Spleen (tissue), 7 donors: ENCODE measurements at regions not wholly inside any gene's neighbourhood (a gene's known extent, or its start where the extent isn't known, plus 50 kb on each side); places are given as distances from the start of the nearest gene placed in this dataset.

Experiments
- POLR2A ChIP-seq, 3 donors: fragments of 450-650 bp; IDR thresholded peaks; one replicate each; pipeline ENCODE4 v1.5.1; 2017; ENCODE audit warnings: antibody characterized with exemption in 3 of 3, mild to moderate bottlenecking in 1 of 3
- TF ChIP-seq, protein P1 (sequence below), 11 experiments: fragments of 200-600 bp in 7 of 11; fragments of 450-650 bp in 4 of 11; sonication (generic) in 4 of 11; IDR thresholded peaks in 8 of 11; conservative IDR thresholded peaks in 3 of 11; 1 replicate in 7 of 11; 2 replicates in 4 of 11; pipeline versions ENCODE4 v1.4.0 to v1.8.0; 2016 to 2021; ENCODE audit warnings: antibody characterized with exemption in 11 of 11, inconsistent platforms in 4 of 11, mild to moderate bottlenecking in 1 of 11
- donor health status: DM: no; HTN: no; CAD: no; lungs with moderate emphysema.
- donor health status: DM: no; HTN: no; CAD: no.
- donor health status: DM: no; HTN: no; CAD: no.

DNA sequence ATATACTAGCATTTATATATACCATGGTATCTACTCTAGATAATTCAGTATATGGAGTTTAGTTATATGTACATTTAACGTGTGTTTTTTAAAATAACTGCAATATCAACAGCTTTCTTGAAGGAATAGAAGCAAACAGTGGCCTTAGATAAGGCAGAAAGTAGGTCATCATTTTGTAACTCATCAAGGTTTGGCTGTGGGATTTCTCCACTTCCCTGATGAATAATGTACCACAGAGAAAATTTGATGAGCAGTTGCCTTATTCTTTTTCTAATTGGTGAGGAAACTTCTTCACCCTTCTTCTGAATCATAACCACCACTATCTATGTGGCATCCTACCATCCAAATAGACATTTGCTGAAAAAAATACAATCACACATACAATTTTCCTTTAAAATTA is 590.2 kb upstream of the SPRY2 start:
- no peak for TF ChIP-seq POLR2A (IDR thresholded peaks at IDR 0.05)
- TF ChIP-seq, protein P1, sequence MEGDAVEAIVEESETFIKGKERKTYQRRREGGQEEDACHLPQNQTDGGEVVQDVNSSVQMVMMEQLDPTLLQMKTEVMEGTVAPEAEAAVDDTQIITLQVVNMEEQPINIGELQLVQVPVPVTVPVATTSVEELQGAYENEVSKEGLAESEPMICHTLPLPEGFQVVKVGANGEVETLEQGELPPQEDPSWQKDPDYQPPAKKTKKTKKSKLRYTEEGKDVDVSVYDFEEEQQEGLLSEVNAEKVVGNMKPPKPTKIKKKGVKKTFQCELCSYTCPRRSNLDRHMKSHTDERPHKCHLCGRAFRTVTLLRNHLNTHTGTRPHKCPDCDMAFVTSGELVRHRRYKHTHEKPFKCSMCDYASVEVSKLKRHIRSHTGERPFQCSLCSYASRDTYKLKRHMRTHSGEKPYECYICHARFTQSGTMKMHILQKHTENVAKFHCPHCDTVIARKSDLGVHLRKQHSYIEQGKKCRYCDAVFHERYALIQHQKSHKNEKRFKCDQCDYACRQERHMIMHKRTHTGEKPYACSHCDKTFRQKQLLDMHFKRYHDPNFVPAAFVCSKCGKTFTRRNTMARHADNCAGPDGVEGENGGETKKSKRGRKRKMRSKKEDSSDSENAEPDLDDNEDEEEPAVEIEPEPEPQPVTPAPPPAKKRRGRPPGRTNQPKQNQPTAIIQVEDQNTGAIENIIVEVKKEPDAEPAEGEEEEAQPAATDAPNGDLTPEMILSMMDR (IDR thresholded peaks at IDR 0.05 in 8 of 11, conservative IDR thresholded peaks at IDR 0.05 in 3 of 11), result no peak
